Neural crest cell (in vitro differentiated cells): ENCODE measurements at regions not wholly inside any gene's neighbourhood (a gene's known extent, or its start where the extent isn't known, plus 50 kb on each side); places are given as distances from the start of the nearest gene placed in this dataset.

ENCODE experiments used
- DNase-seq: peaks from one replicate; pipeline ENCODE4 v3.0.0; 2021; ENCODE audit warnings: low read depth, mixed read lengths, low spot score
- H3K27ac Mint-ChIP-seq: one replicate; pipeline ENCODE4 v1.8.0; 2021; ENCODE audit warnings: mild to moderate bottlenecking, mixed read lengths; ENCODE audit not compliant: unreplicated experiment
- H3K27me3 Mint-ChIP-seq: 2 replicates; pipeline ENCODE4 v1.8.0; 2021; ENCODE audit warnings: low read depth, mild to moderate bottlenecking, mixed read lengths
- H3K36me3 Mint-ChIP-seq: 2 replicates; pipeline ENCODE4 v1.8.0; 2021; ENCODE audit warnings: low read depth, mild to moderate bottlenecking, mixed read lengths
- H3K4me1 Mint-ChIP-seq: 2 replicates; pipeline ENCODE4 v1.8.0; 2021; ENCODE audit warnings: mixed read lengths
- H3K4me3 Mint-ChIP-seq: one replicate; pipeline ENCODE4 v1.8.0; 2021; ENCODE audit warnings: mild to moderate bottlenecking, mixed read lengths
- H3K9me3 Mint-ChIP-seq: 2 replicates; pipeline ENCODE4 v1.8.0; 2021; ENCODE audit warnings: mixed read lengths
- CTCF ChIP-seq: fragments of 200-600 bp; sonication (generic); conservative IDR thresholded peaks from 2 replicates; pipeline ENCODE4 v1.5.0; 2021; ENCODE audit warnings: antibody characterized with exemption, mild to moderate bottlenecking

- no peak for TF ChIP-seq CTCF
- H3K36me3 Mint-ChIP-seq: no peaks in the 10 kb centered on the region
- DNase-seq: no peak
- no peaks in the 10 kb centered on the region for H3K27me3 Mint-ChIP-seq
- H3K4me3 Mint-ChIP-seq: no peak overlapping the region
- H3K9me3 Mint-ChIP-seq: no peaks in the 10 kb centered on the region
- H3K27ac Mint-ChIP-seq: no peak overlapping the region
- no peaks in the 10 kb centered on the region for H3K4me1 Mint-ChIP-seq
These were observed 806.2 kb upstream of the WWC1 start for GRCh38 chr5:167485061-167485774.

DNA sequence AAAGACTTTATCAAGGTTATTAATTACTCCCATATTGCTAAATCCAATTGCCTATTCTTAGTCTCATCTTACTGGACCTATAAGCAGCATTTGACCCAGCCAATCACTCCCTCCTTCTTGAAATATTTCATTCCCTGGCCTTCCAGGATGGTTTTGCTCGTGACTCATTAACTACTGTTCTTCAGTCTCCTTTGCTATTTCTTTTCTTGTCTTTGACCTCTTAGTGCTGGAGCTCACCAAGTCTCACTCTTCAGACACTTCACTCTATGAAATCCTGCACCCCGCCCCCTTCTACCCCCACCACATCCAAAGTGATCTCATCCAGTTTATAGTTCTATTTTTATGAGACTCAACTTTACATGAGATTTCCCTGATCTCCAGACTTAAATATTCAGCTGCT lies 803.1 kb upstream of the WWC1 start:
- H3K4me1 Mint-ChIP-seq: no peaks in the 10 kb centered on the region
- no peak overlapping the region for H3K4me3 Mint-ChIP-seq
- peaks cover 3% of the 10 kb centered on the region for H3K9me3 Mint-ChIP-seq
- DNase-seq: no peak
- H3K27me3 Mint-ChIP-seq: no peaks in the 10 kb centered on the region
- no peak for TF ChIP-seq CTCF
- no peaks in the 10 kb centered on the region for H3K36me3 Mint-ChIP-seq
- H3K27ac Mint-ChIP-seq: no peak overlapping the region

DNA sequence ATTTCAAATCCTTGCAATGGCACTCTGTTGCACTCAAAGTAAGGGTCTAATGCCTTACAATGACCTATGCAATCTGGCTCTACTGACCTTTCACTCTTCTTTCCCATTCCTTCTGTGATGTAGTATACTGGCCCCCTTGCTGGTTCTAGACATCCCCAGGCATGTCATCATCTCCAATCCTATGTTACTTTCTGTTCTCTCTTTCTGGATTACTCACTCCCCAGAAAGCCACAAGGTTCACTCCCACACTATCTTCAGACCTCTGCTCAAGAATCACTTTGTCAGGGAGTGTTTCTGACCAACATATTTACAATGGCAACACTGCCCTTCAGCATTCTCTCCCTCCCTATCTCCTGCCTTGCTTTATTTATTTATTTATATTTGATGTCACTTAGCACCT lies 802.2 kb upstream of the WWC1 start:
- Mint-ChIP-seq H3K36me3 (no peaks in the 10 kb centered on the region), H3K4me1 (no peaks in the 10 kb centered on the region), H3K9me3 (peaks cover 7% of the 10 kb centered on the region), H3K27ac (no peak overlapping the region), H3K27me3 (no peaks in the 10 kb centered on the region), H3K4me3 (no peak overlapping the region)
- TF ChIP-seq CTCF: no peak
- no peak for DNase-seq

- Mint-ChIP-seq H3K27ac (no peak overlapping the region), H3K4me1 (no peaks in the 10 kb centered on the region), H3K4me3 (no peak overlapping the region), H3K9me3 (no peaks in the 10 kb centered on the region), H3K27me3 (no peaks in the 10 kb centered on the region), H3K36me3 (no peaks in the 10 kb centered on the region)
- no peak for DNase-seq
- TF ChIP-seq CTCF: no peak
These were observed 787.3 kb upstream of the WWC1 start for GRCh38 chr5:167503926-167504720.

DNA sequence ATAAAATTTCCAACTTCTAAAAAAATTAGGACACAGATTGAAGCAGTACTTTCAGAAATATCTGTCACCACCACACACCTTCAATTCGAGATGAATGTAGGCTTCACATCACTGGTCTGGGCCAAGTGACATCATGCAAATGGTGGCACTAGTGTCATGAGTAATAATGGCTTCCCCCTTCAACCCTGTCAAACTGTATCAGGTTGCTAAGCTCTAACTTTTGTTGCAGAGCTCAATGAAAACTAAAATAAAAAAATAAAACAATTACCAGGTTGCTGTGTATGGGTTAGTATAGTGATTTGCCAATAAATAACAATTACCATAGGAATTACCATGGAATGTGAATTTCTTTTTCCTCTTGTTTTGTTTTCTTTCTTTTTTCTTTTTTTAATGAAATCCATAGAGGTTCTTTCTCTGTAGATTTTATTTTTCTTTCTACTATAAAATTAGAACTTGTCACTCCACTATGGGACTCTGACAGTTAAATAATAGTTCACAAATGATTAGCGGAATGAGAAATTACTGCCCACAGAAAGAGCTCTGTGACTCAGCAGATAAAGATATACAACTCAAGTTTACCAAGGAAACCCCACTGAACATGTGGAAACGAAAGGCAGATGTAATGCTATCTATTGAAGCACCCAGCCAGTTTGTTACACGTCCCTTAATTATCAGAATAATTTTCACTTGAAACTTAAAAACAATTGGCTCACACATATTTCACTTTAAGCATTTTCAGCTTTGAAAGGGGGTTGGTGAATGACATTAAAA lies 783.8 kb upstream of the WWC1 start:
- no peaks in the 10 kb centered on the region for H3K4me1 Mint-ChIP-seq
- no peak for TF ChIP-seq CTCF
- DNase-seq: no peak
- no peaks in the 10 kb centered on the region for H3K36me3 Mint-ChIP-seq
- H3K27me3 Mint-ChIP-seq: no peaks in the 10 kb centered on the region
- no peak overlapping the region for H3K27ac Mint-ChIP-seq
- no peaks in the 10 kb centered on the region for H3K9me3 Mint-ChIP-seq
- H3K4me3 Mint-ChIP-seq: no peak overlapping the region
